H9 (cell line): ENCODE measurements at regions not wholly inside any gene's neighbourhood (a gene's known extent, or its start where the extent isn't known, plus 50 kb on each side); places are given as distances from the start of the nearest gene placed in this dataset.

Experiments
- DNase-seq: peaks from one replicate; pipeline ENCODE4 v3.0.0-alpha.2; 2017
- H2AFZ ChIP-seq: one replicate; pipeline ENCODE4 v1.6.1; 2013; ENCODE audit warnings: mild to moderate bottlenecking, low read length, control low read depth, moderate library complexity
- H2AK5ac ChIP-seq: 2 replicates; pipeline ENCODE4 v1.6.1; 2013; ENCODE audit warnings: low read length, control low read depth, mixed read lengths; ENCODE audit not compliant: insufficient read length
- H2BK120ac ChIP-seq: one replicate; pipeline ENCODE4 v1.6.1; 2013; ENCODE audit warnings: low read depth, mild to moderate bottlenecking, low read length, control low read depth, inconsistent platforms; ENCODE audit not compliant: poor library complexity, severe bottlenecking
- H2BK12ac ChIP-seq: 2 replicates; pipeline ENCODE4 v1.6.1; 2013; ENCODE audit warnings: low read length, control low read depth, mixed read lengths, low read depth; ENCODE audit not compliant: insufficient read length
- H2BK15ac ChIP-seq: 2 replicates; pipeline ENCODE4 v1.6.1; 2013; ENCODE audit warnings: low read depth, low read length, control low read depth
- H2BK20ac ChIP-seq: one replicate; pipeline ENCODE4 v1.6.1; 2013; ENCODE audit warnings: low read depth, mild to moderate bottlenecking, low read length, control low read depth, inconsistent platforms; ENCODE audit not compliant: poor library complexity, severe bottlenecking
- H2BK5ac ChIP-seq: 2 replicates; pipeline ENCODE4 v1.6.1; 2013; ENCODE audit warnings: low read length, control low read depth, mixed read lengths; ENCODE audit not compliant: insufficient read length
- H3K14ac ChIP-seq: 2 replicates; pipeline ENCODE4 v1.6.1; 2013; ENCODE audit warnings: low read length, control low read depth; ENCODE audit not compliant: insufficient read depth
- H3K18ac ChIP-seq: 2 replicates; pipeline ENCODE4 v1.6.1; 2013; ENCODE audit warnings: low read depth, mild to moderate bottlenecking, mixed read lengths, low read length, control low read depth; ENCODE audit not compliant: insufficient read length
- H3K23ac ChIP-seq: 2 replicates; pipeline ENCODE4 v1.6.1; 2013; ENCODE audit warnings: low read length, control low read depth, mixed read lengths, low read depth; ENCODE audit not compliant: insufficient read length
- H3K23me2 ChIP-seq: 2 replicates; pipeline ENCODE4 v1.6.1; 2013; ENCODE audit warnings: low read depth, mild to moderate bottlenecking, mixed read lengths, low read length, control low read depth; ENCODE audit not compliant: insufficient read length, poor library complexity, severe bottlenecking
- H3K27ac ChIP-seq: 2 replicates; pipeline ENCODE4 v1.5.1; 2013; ENCODE audit warnings: low read length, control low read depth, mixed read lengths, low read depth; ENCODE audit not compliant: insufficient read length
- H3K27me3 ChIP-seq: 2 replicates; pipeline ENCODE4 v1.6.1; 2013; ENCODE audit warnings: low read length, control low read depth, inconsistent platforms; ENCODE audit not compliant: insufficient read depth
- H3K4ac ChIP-seq: 2 replicates; pipeline ENCODE4 v1.6.1; 2013; ENCODE audit warnings: low read depth, mild to moderate bottlenecking, control low read depth, inconsistent platforms, low read length, moderate library complexity
- H3K4me1 ChIP-seq: 2 replicates; pipeline ENCODE4 v1.6.1; 2013; ENCODE audit warnings: low read length, control low read depth, inconsistent platforms; ENCODE audit not compliant: insufficient read depth
- H3K4me2 ChIP-seq: 2 replicates; pipeline ENCODE4 v1.6.1; 2013; ENCODE audit warnings: low read length, control low read depth, mixed read lengths; ENCODE audit not compliant: insufficient read length, insufficient read depth
- H3K56ac ChIP-seq: 2 replicates; pipeline ENCODE4 v1.6.1; 2013; ENCODE audit warnings: low read depth, mild to moderate bottlenecking, mixed read lengths, low read length, control low read depth; ENCODE audit not compliant: insufficient read length
- H3K79me1 ChIP-seq: 2 replicates; pipeline ENCODE4 v1.6.1; 2013; ENCODE audit warnings: low read depth, mild to moderate bottlenecking, moderate library complexity, low read length, control low read depth, inconsistent platforms; ENCODE audit not compliant: insufficient read depth, poor library complexity, severe bottlenecking
- H3K79me2 ChIP-seq: 2 replicates; pipeline ENCODE4 v1.6.1; 2013; ENCODE audit warnings: low read length, control low read depth, inconsistent platforms; ENCODE audit not compliant: insufficient read depth
- H3K9ac ChIP-seq: 2 replicates; pipeline ENCODE4 v1.6.1; 2013; ENCODE audit warnings: low read length, control low read depth, mixed read lengths; ENCODE audit not compliant: insufficient read length; ENCODE audit errors: extremely low read depth
- H3K9me3 ChIP-seq: one replicate; pipeline ENCODE4 v1.6.1; 2013; ENCODE audit warnings: low read depth, low read length, inconsistent platforms; ENCODE audit not compliant: control insufficient read depth
- H3T11ph ChIP-seq: one replicate; pipeline ENCODE4 v1.6.1; 2013; ENCODE audit warnings: mild to moderate bottlenecking, low read length, control low read depth, inconsistent platforms
- H4K20me1 ChIP-seq: one replicate; pipeline ENCODE4 v1.6.1; 2013; ENCODE audit not compliant: control insufficient read depth, insufficient read length, insufficient read depth
- H4K5ac ChIP-seq: 2 replicates; pipeline ENCODE4 v1.6.1; 2013; ENCODE audit warnings: low read depth, mild to moderate bottlenecking, mixed read lengths, low read length, control low read depth; ENCODE audit not compliant: insufficient read length
- H4K8ac ChIP-seq: replicated peaks from 2 replicates; pipeline ENCODE4 v1.6.1; 2013; ENCODE audit warnings: low read length, control low read depth, mixed read lengths, low read depth; ENCODE audit not compliant: insufficient read length
- H4K91ac ChIP-seq: 2 replicates; pipeline ENCODE4 v1.6.1; 2013; ENCODE audit warnings: low read depth, mild to moderate bottlenecking, moderate library complexity, mixed read lengths, low read length, control low read depth; ENCODE audit not compliant: insufficient read length
- H3K27ac Mint-ChIP-seq, 3 experiments: 2 replicates in 2 of 3; 3 replicates in 1 of 3; pipeline ENCODE4 v1.8.0; 2020 to 2021; ENCODE audit warnings: mixed read lengths in 3 of 3, mild to moderate bottlenecking in 1 of 3, moderate library complexity in 1 of 3
- H3K27me3 Mint-ChIP-seq: 2 replicates; pipeline ENCODE4 v1.8.0; 2021; ENCODE audit warnings: low read depth, mild to moderate bottlenecking, moderate library complexity, mixed read lengths
- H3K36me3 Mint-ChIP-seq, 3 experiments: 2 replicates in 2 of 3; 3 replicates in 1 of 3; pipeline ENCODE4 v1.8.0; 2020 to 2021; ENCODE audit warnings: low read depth in 3 of 3, mixed read lengths in 3 of 3; ENCODE audit not compliant: insufficient read depth in 1 of 3
- H3K4me1 Mint-ChIP-seq, 2 experiments: 2 replicates each; pipeline ENCODE4 v1.8.0; 2020; ENCODE audit warnings: mixed read lengths in 2 of 2
- H3K4me3 Mint-ChIP-seq, 2 experiments: 2 replicates in 1 of 2; 3 replicates in 1 of 2; pipeline ENCODE4 v1.8.0; 2020 to 2021; ENCODE audit warnings: mild to moderate bottlenecking in 2 of 2, mixed read lengths in 2 of 2, moderate library complexity in 1 of 2
- H3K9me3 Mint-ChIP-seq, 2 experiments: 2 replicates in 1 of 2; 3 replicates in 1 of 2; pipeline ENCODE4 v1.8.0; 2020; ENCODE audit warnings: mild to moderate bottlenecking in 2 of 2, mixed read lengths in 2 of 2, moderate library complexity in 1 of 2
- CTCF ChIP-seq: fragments of 200-600 bp; sonication (generic); conservative IDR thresholded peaks from 3 replicates; pipeline ENCODE4 v1.8.0; 2021; ENCODE audit warnings: antibody characterized with exemption, mild to moderate bottlenecking
- WGBS: extraction: QIAGEN DNeasy Blood & Tissue Kit; methylation state at CpG from one replicate; pipeline ENCODE4 v1.1.7; 2013; ENCODE audit warnings: missing lambda C conversion rate, low lambda C conversion rate, mixed read lengths; ENCODE audit not compliant: insufficient read length; ENCODE audit errors: extremely low coverage; 5-methylcytosine and 5-hydroxymethylcytosine counted together

GRCh38 chr5:74935752-74936091 lies 69.5 kb upstream of the FAM169A start:
- H3K9me3 Mint-ChIP-seq, result no peaks in the 10 kb centered on the region

More at GRCh38 chr5:74935752-74936091, 69.5 kb upstream of the FAM169A start:
- peaks cover 17 to 18% of the 10 kb centered on the region in 2 experiments for H3K4me1 Mint-ChIP-seq
- no peaks in the 10 kb centered on the region for H3K36me3 Mint-ChIP-seq
- no peak overlapping the region for H3K4me2 ChIP-seq
- H3K14ac ChIP-seq, result no peak overlapping the region
- H3K27ac ChIP-seq, result no peak overlapping the region
- DNase-seq, result no peak
- no peaks in the 10 kb centered on the region for H3K79me2 ChIP-seq
- no peak overlapping the region for H2BK20ac ChIP-seq
- H2BK5ac ChIP-seq, result no peak overlapping the region
- H2BK15ac ChIP-seq, result no peak overlapping the region
- H2AK5ac ChIP-seq, result no peak overlapping the region
- no peak overlapping the region for H3K56ac ChIP-seq
- H3K27ac Mint-ChIP-seq, result no peak overlapping the region; a peak in 1 of 7 replicates
- no CpG with 5 or more reads among the region's 4 CpGs for WGBS
- H3K4me1 ChIP-seq, result no peaks in the 10 kb centered on the region; the same call in 1 of the 2 replicates
- H2BK12ac ChIP-seq, result no peak overlapping the region
- H2AFZ ChIP-seq, result no peak overlapping the region
- H3K4ac ChIP-seq, result no peak overlapping the region
- H3K27me3 ChIP-seq, result no peaks in the 10 kb centered on the region
- no peak overlapping the region; a peak in 1 of 5 replicates for H3K4me3 Mint-ChIP-seq
- H3K23ac ChIP-seq, result no peak overlapping the region
- no peaks in the 10 kb centered on the region for H3K27me3 Mint-ChIP-seq
- H4K5ac ChIP-seq, result no peak overlapping the region
- H3T11ph ChIP-seq, result no peak overlapping the region
- H3K79me1 ChIP-seq, result no peaks in the 10 kb centered on the region
- no peak overlapping the region for H4K8ac ChIP-seq
- H3K9me3 ChIP-seq, result no peaks in the 10 kb centered on the region
- no peak overlapping the region for H3K18ac ChIP-seq
- H3K9ac ChIP-seq, result no peak overlapping the region
- no peaks in the 10 kb centered on the region for H3K23me2 ChIP-seq
- H4K91ac ChIP-seq, result no peak overlapping the region
- no peaks in the 10 kb centered on the region for H4K20me1 ChIP-seq
- H2BK120ac ChIP-seq, result no peak overlapping the region
- no peak for TF ChIP-seq CTCF
